ENCODE measurements at regions not wholly inside any gene's neighbourhood (a gene's known extent, or its start where the extent isn't known, plus 50 kb on each side); places are given as distances from the start of the nearest gene placed in this dataset.
A peak's percentile ranks its signal among the peaks of the same experiment; 100 is the strongest.

DNA sequence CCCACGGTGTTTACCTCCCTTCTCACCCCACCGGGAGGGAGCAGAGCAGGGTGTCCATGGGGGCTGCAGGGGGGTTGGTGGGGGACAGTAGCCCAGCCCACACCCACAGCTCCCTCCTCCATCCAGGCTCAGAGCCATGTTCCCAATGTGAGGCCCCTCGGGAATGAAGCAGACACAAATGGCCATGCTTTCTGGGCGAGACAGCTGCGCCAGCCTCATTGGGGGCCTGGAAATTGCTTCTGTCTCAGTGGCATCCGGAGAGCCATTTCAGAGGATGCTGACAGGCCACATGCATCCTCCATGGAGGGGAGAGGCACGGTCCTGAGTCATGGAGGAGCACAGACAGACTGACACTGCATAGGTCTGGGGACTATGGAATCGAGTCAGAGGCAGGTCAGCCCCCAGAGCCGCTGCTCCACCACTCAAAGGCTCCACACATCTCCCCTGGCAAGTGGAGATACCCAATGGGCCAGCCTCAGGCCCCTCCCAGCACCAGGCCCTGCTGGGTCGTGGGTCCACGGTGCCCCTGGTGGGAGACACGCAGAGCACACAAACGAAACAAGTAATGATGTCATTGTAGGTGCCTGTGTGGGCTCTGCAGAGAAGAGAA, 59.6 kb upstream of the ENPP7 start:
- WGBS, result 71% methylated on average over 13 of the region's 13 CpGs
- peaks cover 13% of the 10 kb centered on the region; the same call in 1 of the 2 replicates for H3K9me3 ChIP-seq (ENCODE audit: insufficient read depth, low read depth, low read length)
- no peaks in the 10 kb centered on the region for H3K27me3 ChIP-seq (ENCODE audit: insufficient read depth, low read length)
- no peaks in the 10 kb centered on the region for H3K4me1 ChIP-seq (ENCODE audit: insufficient read depth, low read length)
- no peaks in the 10 kb centered on the region for H3K36me3 ChIP-seq (ENCODE audit: insufficient read depth, low read length)
- no peak overlapping the region for H3K9ac ChIP-seq (ENCODE audit: low read depth, low read length)
- H3K4me3 ChIP-seq (ENCODE audit: low read length), result no peak overlapping the region
- H3K27ac ChIP-seq (ENCODE audit: low read depth, low read length), result no peak overlapping the region

DNA sequence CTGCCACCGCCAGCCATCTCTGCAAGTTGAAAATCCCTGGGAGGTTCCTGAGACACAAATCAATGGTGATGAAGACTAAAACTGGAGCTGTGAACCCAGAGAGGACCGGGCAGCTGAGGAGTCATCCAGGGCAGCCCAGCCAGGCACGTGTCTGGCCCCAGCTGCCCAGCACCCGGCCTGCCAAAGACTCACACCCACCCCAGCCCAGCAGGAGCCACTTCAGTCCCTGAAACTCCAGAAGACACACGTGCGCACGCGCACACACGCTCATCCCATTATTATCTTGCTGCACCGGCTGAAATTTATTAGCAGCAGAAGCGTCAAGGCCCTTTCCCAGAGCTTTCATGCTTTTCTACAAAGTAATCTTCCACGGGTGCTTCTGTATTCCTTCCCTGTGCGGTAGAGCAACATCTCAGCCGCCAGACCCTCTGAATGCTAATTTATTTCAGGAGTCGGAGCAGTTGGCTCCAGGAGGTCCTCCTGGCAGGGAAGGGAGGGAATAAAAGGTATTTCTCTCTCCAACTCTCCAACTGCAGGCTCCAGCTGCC, 59.8 kb upstream of the RBFOX3 start:
- Histone ChIP-seq H3K9me3 (ENCODE audit: insufficient read depth, low read depth, low read length) (peaks cover 13% of the 10 kb centered on the region; the same call in 1 of the 2 replicates), H3K9ac (ENCODE audit: low read depth, low read length) (no peak overlapping the region), H3K4me1 (ENCODE audit: insufficient read depth, low read length) (no peaks in the 10 kb centered on the region), H3K27me3 (ENCODE audit: insufficient read depth, low read length) (no peaks in the 10 kb centered on the region), H3K27ac (ENCODE audit: low read depth, low read length) (no peak overlapping the region), H3K4me3 (ENCODE audit: low read length) (no peak overlapping the region), H3K36me3 (ENCODE audit: insufficient read depth, low read length) (no peaks in the 10 kb centered on the region)
- WGBS, result 75% methylated on average over 15 of the region's 15 CpGs

DNA sequence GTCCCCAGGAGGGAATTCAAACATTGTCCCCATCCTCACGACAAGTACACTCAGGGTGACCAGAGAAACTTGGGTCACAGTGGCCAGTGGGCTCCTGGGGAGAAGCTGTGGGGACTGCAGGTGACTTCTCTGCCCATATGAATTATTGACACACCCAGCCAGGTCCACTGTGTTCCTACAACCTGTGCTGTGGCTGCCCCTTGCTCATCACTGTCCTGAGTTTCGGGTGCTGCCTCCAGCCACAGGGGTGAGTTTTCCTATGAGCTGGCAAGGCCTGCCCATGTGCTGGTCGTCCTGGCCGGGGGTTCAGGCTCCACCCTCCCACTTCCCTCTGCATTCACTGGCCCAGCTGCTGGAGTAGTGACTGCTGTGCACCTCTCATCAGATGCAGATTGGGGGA, 59.0 kb upstream of the RBFOX3 start:
- Histone ChIP-seq H3K4me3 (ENCODE audit: low read length) (no peak overlapping the region), H3K9me3 (ENCODE audit: insufficient read depth, low read depth, low read length) (peaks cover 13% of the 10 kb centered on the region; the same call in 1 of the 2 replicates), H3K36me3 (ENCODE audit: insufficient read depth, low read length) (no peaks in the 10 kb centered on the region), H3K27me3 (ENCODE audit: insufficient read depth, low read length) (no peaks in the 10 kb centered on the region), H3K9ac (ENCODE audit: low read depth, low read length) (no peak overlapping the region), H3K4me1 (ENCODE audit: insufficient read depth, low read length) (peaks cover 5% of the 10 kb centered on the region; the same call in 1 of the 2 replicates), H3K27ac (ENCODE audit: low read depth, low read length) (no peak overlapping the region)
- 58% methylated on average over 4 of the region's 4 CpGs for WGBS

DNA sequence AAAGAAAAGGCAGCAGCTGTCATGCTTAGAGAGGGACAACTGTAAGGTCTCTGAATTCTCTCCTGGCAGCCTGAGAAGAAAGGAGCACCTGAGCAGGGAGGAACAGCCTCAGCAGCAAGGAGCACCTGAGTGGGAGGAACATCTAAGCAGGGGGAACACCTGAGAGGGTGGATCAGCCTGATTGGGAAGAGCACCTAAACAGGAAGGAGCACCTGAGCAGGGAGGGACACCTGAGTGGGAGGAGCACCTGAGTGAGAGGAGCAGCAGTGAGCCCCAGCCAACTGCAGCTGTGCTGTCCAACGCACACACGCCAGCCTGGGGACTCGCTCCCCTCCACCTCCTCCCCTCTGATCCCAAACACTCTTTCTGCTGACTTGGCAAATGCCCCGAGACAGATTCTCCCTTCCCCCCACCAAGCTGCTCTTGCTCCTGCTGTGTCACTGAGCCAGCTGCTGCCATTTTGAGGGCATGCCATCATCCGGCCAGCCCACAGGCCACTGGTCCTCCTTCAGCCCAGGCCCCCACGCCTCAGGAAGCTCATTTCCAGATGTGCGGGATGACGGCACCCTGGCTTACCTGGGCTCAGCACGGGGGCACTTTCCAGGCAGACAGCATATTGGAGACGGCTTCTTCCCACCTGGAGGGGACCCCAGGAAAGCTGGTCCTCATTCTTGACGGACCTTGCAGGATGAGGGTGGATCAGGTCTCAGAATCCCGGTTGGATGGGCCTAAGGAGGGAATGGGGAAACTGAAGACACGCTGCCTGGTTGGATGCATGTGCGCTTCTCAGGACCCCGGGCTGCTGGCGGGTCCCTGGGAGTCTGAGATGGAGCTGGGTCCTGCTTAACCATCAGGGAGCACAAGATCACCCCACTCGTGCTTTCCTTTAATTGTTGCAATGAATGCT, 57.7 kb upstream of the RBFOX3 start:
- WGBS, result 85% methylated on average over 17 of the region's 17 CpGs
- H3K36me3 ChIP-seq (ENCODE audit: insufficient read depth, low read length), result no peaks in the 10 kb centered on the region
- 0 out of 2 replicates have a peak, but pooled peaks cover 2% of the 10 kb centered on the region for H3K27me3 ChIP-seq (ENCODE audit: insufficient read depth, low read length)
- H3K9me3 ChIP-seq (ENCODE audit: insufficient read depth, low read depth, low read length), result peaks cover 6% of the 10 kb centered on the region; the same call in 1 of the 2 replicates
- H3K27ac ChIP-seq (ENCODE audit: low read depth, low read length), result no peak overlapping the region
- peaks cover 9% of the 10 kb centered on the region; the same call in 1 of the 2 replicates for H3K4me1 ChIP-seq (ENCODE audit: insufficient read depth, low read length)
- no peak overlapping the region for H3K9ac ChIP-seq (ENCODE audit: low read depth, low read length)
- H3K4me3 ChIP-seq (ENCODE audit: low read length), result no peak overlapping the region

DNA sequence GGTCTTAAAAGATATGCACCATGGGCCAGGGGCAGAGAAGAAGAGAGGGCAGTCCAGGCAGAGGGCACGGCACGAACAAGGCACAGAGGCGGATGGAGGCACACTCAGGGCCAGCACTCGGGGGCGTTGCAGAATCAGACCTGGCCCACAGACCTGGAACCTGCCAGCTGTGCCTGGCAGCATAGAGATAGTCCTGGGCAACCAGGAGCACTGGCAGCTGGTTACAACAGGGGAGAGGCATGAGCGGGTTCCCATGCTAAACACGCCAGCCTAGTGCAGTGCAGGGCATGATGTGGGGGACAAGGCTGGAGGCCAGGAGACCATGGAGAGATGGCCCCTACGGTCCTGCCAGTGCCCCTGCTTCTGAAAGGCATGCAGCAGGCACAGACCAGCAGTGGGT, 56.9 kb upstream of the RBFOX3 start:
- 94% methylated on average over 8 of the region's 8 CpGs for WGBS
- Histone ChIP-seq H3K4me3 (ENCODE audit: low read length) (no peak overlapping the region), H3K4me1 (ENCODE audit: insufficient read depth, low read length) (peaks cover 9% of the 10 kb centered on the region; the same call in 1 of the 2 replicates), H3K9me3 (ENCODE audit: insufficient read depth, low read depth, low read length) (no peaks in the 10 kb centered on the region), H3K27ac (ENCODE audit: low read depth, low read length) (no peak overlapping the region), H3K36me3 (ENCODE audit: insufficient read depth, low read length) (no peaks in the 10 kb centered on the region), H3K27me3 (ENCODE audit: insufficient read depth, low read length) (0 out of 2 replicates have a peak, but pooled peaks cover 2% of the 10 kb centered on the region), H3K9ac (ENCODE audit: low read depth, low read length) (no peak overlapping the region)

DNA sequence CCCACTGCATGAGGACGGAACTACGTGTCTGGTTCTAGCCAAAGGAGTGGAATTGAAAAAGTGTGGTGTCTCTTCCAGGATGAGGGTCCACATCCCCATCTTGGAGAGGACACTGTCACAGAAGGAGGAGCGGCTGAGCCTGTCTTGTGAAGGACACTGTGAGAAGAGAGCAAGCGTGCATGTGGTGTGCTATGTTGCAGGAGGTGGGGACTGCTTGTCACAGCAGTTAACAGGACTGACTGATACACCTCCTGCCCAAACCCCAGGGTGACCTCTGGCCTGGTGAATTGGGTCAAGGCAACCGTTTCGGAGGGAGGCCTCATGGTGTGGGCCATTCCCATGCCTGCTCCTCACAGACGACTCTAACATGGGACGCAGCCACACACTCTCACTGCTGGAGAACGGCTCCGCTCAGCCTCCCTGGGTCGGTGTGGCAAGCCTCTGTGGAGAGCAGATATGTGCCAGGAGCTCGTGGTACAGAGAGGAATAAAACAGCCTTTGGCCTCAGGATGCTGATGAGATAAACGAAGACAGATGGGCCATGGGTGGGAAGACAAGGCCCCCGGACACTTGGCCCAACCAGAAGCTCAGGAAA, 56.4 kb upstream of the RBFOX3 start:
- no peak overlapping the region for H3K9ac ChIP-seq (ENCODE audit: low read depth, low read length)
- peaks cover 9% of the 10 kb centered on the region; the same call in 1 of the 2 replicates for H3K4me1 ChIP-seq (ENCODE audit: insufficient read depth, low read length)
- 0 out of 2 replicates have a peak, but pooled peaks cover 2% of the 10 kb centered on the region for H3K27me3 ChIP-seq (ENCODE audit: insufficient read depth, low read length)
- H3K36me3 ChIP-seq (ENCODE audit: insufficient read depth, low read length), result no peaks in the 10 kb centered on the region
- H3K4me3 ChIP-seq (ENCODE audit: low read length), result no peak overlapping the region
- no peak overlapping the region for H3K27ac ChIP-seq (ENCODE audit: low read depth, low read length)
- no peaks in the 10 kb centered on the region for H3K9me3 ChIP-seq (ENCODE audit: insufficient read depth, low read depth, low read length)
- WGBS, result 94% methylated on average over 14 of the region's 14 CpGs

DNA sequence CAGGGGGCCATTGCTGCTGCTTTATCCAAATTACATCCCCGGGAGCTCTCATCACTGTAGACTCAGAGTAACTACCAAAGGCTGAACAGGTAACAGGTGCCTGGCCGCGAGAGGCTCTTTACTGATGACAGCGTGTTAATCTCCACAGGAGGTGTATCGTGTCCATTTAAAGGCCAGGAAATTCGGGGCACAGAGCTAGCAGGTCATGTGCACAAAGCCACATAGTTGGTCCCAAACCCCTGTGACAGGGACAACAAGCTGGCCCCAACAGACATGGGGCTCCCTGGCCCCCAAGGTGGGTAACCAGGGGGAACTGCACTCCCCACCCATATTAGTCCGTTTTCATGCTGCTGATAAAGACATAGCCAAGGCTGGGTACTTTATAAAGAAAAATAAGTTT, 55.3 kb upstream of the RBFOX3 start:
- 92% methylated on average over 7 of the region's 7 CpGs for WGBS
- Histone ChIP-seq H3K4me3 (ENCODE audit: low read length) (no peak overlapping the region), H3K36me3 (ENCODE audit: insufficient read depth, low read length) (no peaks in the 10 kb centered on the region), H3K4me1 (ENCODE audit: insufficient read depth, low read length) (peaks cover 9% of the 10 kb centered on the region; the same call in 1 of the 2 replicates), H3K9me3 (ENCODE audit: insufficient read depth, low read depth, low read length) (peaks cover 7% of the 10 kb centered on the region; the same call in 1 of the 2 replicates), H3K27ac (ENCODE audit: low read depth, low read length) (no peak overlapping the region), H3K9ac (ENCODE audit: low read depth, low read length) (no peak overlapping the region), H3K27me3 (ENCODE audit: insufficient read depth, low read length) (0 out of 2 replicates have a peak, but pooled peaks cover 2% of the 10 kb centered on the region)

DNA sequence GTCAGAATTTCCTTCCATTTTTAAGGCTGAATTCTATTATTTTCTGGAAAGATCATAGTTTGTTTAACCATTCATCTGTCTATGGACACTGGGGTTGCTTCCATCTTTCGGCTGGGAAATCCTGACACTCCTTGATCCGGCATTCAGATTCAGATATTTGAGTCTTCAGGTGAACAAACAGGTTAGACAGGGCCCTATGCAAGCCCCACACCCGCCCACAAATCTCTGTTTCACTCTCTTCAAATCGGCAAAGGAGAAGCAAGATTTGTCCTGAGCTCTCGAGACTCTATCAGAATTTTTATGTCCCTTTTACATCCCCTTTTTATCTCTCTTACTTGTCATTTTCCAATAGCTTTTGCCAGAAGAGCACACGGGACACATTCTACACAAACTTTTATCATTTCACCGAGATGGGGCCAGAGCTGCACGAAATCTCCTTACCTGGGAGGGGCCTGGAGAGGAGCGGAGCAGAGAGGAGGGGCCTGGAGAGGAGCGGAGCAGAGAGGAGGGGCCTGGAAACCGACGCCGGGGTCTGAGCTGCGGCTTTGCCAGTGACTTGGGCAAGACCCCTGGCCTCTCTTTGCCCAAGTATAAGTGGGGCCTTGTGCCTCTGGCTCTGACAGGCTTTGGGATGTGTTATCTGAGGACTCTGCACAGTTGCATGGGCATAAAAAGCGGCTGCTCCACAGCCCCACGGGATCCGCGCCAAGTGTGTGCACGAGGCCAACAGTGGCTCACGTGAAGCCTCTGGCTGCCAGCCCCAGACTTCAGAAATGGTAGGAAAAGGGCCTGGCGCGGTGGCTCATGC, 54.3 kb upstream of the RBFOX3 start:
- H3K9ac ChIP-seq (ENCODE audit: low read depth, low read length), result no peak overlapping the region
- 0 out of 2 replicates have a peak, but pooled peaks cover 2% of the 10 kb centered on the region for H3K27me3 ChIP-seq (ENCODE audit: insufficient read depth, low read length)
- H3K27ac ChIP-seq (ENCODE audit: low read depth, low read length), result no peak overlapping the region
- WGBS, result 52% methylated on average over 22 of the region's 22 CpGs
- H3K4me3 ChIP-seq (ENCODE audit: low read length), result peak overlapping the region; percentile 43
- peaks cover 9% of the 10 kb centered on the region; the same call in 1 of the 2 replicates for H3K4me1 ChIP-seq (ENCODE audit: insufficient read depth, low read length)
- H3K36me3 ChIP-seq (ENCODE audit: insufficient read depth, low read length), result no peaks in the 10 kb centered on the region
- H3K9me3 ChIP-seq (ENCODE audit: insufficient read depth, low read depth, low read length), result peaks cover 7% of the 10 kb centered on the region; the same call in 1 of the 2 replicates

DNA sequence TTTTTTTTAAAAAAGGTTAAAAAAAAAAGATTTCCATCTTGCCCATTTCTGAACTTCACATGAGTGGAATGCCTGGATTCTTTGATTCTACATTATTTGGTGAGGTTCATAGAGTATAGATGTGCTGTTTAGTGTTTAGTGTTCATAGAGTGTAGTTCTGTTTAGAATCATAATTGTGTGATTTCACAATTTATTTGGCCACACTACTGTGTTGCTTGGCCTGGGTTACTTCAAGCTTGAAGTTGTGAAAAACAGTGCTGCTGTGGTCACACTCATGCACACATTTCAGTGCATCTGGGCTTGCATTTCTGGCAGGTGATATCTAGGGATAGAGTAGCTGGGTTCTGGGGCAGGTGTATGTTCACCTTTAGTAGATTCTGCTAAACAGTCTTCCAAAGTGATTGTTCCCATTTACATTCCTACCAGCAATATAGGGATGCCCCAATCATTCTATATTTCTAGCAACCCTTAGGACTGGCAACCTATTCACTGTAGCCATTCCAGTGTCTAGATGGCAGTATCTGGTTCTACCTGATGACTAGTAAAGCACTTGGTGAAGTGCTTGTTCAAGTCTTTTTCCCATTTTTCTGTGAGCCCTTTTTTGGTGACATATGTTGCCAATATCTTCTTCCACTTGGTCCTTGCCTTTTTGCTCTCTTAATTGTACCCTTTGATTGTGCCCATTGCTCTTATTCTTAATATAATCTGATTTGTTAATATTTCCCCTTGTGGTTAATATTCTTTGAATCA, 50.6 kb upstream of the RBFOX3 start:
- peaks cover 7% of the 10 kb centered on the region; the same call in 1 of the 2 replicates for H3K9me3 ChIP-seq (ENCODE audit: insufficient read depth, low read depth, low read length)
- H3K27me3 ChIP-seq (ENCODE audit: insufficient read depth, low read length), result 0 out of 2 replicates have a peak, but pooled peaks cover 6% of the 10 kb centered on the region
- no peak overlapping the region for H3K27ac ChIP-seq (ENCODE audit: low read depth, low read length)
- H3K9ac ChIP-seq (ENCODE audit: low read depth, low read length), result no peak overlapping the region
- peaks cover 12% of the 10 kb centered on the region; the same call in 1 of the 2 replicates for H3K4me1 ChIP-seq (ENCODE audit: insufficient read depth, low read length)
- H3K4me3 ChIP-seq (ENCODE audit: low read length), result no peak overlapping the region
- no peaks in the 10 kb centered on the region for H3K36me3 ChIP-seq (ENCODE audit: insufficient read depth, low read length)
